WERI-Rb-1 (cell line): ENCODE measurements at regions not wholly inside any gene's neighbourhood (a gene's known extent, or its start where the extent isn't known, plus 50 kb on each side); places are given as distances from the start of the nearest gene placed in this dataset.

Experiments used
- DNase-seq: peaks from one replicate; pipeline ENCODE4 v3.0.0-alpha.2; 2020
- H3K27ac ChIP-seq: fragments of 250-450 bp; sonication (Bioruptor Pico); 2 replicates; pipeline ENCODE4 v1.5.1; 2020; ENCODE audit warnings: mild to moderate bottlenecking, moderate library complexity
- H3K27me3 ChIP-seq: fragments of 250-450 bp; sonication (Bioruptor Pico); 2 replicates; pipeline ENCODE4 v1.5.1; 2021; ENCODE audit warnings: mild to moderate bottlenecking, low read depth, moderate library complexity; ENCODE audit not compliant: insufficient read depth, severe bottlenecking
- H3K36me3 ChIP-seq: fragments of 250-450 bp; sonication (Bioruptor Pico); 2 replicates; pipeline ENCODE4 v1.5.1; 2020; ENCODE audit warnings: mild to moderate bottlenecking, moderate library complexity
- H3K4me3 ChIP-seq: 2 replicates; pipeline ENCODE4 v1.5.1; 2011; ENCODE audit warnings: low read depth, mild to moderate bottlenecking, control low read depth, low read length
- H3K9me3 ChIP-seq: fragments of 250-450 bp; sonication (Bioruptor Pico); 2 replicates; pipeline ENCODE4 v1.5.1; 2021; ENCODE audit warnings: mild to moderate bottlenecking, moderate library complexity; ENCODE audit not compliant: severe bottlenecking
- TF ChIP-seq, protein P1 (sequence below): IDR thresholded peaks from 2 replicates; pipeline ENCODE4 v1.5.1; 2011; ENCODE audit warnings: low read depth, mild to moderate bottlenecking, control low read depth, inconsistent platforms, low read length

DNA sequence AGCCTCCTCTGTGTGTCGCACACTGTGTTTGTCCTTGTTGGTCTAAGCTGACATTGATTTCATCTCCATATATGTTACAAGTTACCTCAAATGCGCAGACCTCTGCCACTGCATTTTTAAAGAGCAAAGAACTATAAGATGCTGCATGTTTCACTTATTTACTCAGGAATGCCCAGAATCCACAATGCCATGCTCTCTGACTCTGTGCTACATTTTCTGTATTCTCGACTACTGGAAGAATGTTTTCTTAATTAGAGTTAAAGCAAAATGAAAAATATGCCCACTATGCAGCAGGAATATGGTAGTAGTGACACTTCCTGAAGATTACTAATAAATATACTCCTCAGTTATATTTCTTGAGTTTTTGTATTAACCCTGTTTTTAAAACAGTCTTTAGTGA is 296.4 kb downstream of the HACE1 start:
- TF ChIP-seq, protein P1, sequence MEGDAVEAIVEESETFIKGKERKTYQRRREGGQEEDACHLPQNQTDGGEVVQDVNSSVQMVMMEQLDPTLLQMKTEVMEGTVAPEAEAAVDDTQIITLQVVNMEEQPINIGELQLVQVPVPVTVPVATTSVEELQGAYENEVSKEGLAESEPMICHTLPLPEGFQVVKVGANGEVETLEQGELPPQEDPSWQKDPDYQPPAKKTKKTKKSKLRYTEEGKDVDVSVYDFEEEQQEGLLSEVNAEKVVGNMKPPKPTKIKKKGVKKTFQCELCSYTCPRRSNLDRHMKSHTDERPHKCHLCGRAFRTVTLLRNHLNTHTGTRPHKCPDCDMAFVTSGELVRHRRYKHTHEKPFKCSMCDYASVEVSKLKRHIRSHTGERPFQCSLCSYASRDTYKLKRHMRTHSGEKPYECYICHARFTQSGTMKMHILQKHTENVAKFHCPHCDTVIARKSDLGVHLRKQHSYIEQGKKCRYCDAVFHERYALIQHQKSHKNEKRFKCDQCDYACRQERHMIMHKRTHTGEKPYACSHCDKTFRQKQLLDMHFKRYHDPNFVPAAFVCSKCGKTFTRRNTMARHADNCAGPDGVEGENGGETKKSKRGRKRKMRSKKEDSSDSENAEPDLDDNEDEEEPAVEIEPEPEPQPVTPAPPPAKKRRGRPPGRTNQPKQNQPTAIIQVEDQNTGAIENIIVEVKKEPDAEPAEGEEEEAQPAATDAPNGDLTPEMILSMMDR, result no peak
- DNase-seq, result no peak
- Histone ChIP-seq H3K27me3 (no peaks in the 10 kb centered on the region), H3K36me3 (no peaks in the 10 kb centered on the region), H3K9me3 (no peaks in the 10 kb centered on the region), H3K4me3 (no peak overlapping the region), H3K27ac (no peak overlapping the region)

DNA sequence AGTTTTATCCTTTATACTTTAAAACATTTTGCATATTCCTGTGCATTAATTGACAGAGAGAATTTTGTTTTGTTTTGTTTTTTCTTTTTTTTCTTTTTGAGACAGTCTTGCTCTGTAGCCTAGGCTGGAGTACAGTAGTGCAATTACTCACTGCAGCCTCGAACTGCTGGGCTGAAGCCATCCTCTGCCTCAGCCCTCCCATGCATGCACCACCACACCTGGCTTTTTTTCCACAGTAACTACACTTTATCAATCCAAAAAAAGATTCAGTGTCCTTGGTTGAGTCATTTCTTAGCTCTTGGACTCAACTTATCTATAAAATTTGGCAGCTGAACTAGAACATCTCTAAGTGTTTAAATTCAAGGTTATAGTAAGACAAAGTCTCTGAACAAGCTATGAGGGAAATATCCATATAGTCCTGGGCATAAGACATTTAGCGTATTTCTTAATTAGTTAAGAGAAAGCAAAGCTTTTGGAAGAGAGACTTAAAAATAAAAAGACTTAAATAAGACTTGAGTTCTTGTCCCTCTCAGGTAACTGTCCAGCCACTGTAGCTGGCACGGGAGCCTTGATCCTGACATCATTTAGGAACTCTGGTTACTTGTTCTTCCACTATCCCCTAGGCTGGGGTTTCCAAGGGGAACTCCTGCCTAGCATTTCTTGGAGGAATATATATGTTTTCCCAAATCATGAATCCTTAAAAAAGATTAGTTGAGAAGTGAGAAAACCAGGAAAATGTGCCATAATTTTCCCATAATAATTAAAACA is 300.1 kb downstream of the HACE1 start:
- Histone ChIP-seq H3K27ac (no peak overlapping the region), H3K36me3 (no peaks in the 10 kb centered on the region), H3K9me3 (no peaks in the 10 kb centered on the region), H3K4me3 (no peak overlapping the region), H3K27me3 (no peaks in the 10 kb centered on the region)
- TF ChIP-seq, protein P1, result no peak
- DNase-seq, result no peak

DNA sequence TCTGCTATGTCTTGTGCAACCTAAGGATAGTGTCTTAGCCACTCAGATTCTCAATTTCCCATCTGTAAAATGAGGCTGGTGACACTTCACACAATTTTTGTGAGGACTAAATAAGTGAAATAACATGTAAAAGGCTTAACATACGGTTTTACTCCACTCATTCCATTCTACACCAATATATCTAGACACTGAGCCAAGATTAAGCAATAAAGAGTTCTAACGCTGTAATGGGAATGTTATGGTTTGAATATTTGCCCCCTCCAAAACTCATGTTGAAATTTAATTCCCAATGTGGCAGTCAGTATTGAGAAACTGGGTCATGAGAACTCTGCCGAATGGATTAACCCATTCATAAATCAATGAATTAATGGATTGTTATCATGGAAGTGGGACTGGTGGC is 301.0 kb downstream of the HACE1 start:
- Histone ChIP-seq H3K27ac (no peak overlapping the region), H3K4me3 (no peak overlapping the region), H3K9me3 (no peaks in the 10 kb centered on the region), H3K27me3 (no peaks in the 10 kb centered on the region), H3K36me3 (no peaks in the 10 kb centered on the region)
- TF ChIP-seq, protein P1, result no peak
- DNase-seq, result no peak

DNA sequence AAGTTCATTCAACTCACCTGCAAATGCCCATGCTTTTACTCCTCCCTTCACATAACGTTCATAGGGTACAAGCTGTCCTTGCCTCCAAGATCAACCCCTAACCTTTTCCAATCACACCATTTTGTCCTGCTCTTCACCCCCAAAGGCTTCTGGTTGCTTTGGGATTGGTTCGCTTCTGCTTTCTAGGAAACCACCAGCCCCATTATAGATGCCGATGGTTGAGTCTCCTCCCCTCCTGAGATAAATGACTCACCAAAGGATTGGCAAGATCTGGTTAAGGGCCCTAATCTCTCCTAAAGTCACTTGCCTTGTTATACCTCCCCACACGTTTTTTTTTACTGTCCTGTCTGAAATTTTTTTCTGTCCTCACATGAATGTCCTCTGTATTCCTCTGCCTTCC is 311.4 kb downstream of the HACE1 start:
- Histone ChIP-seq H3K27ac (no peak overlapping the region), H3K27me3 (no peaks in the 10 kb centered on the region), H3K9me3 (no peaks in the 10 kb centered on the region), H3K36me3 (no peaks in the 10 kb centered on the region), H3K4me3 (no peak overlapping the region)
- TF ChIP-seq, protein P1, result no peak
- no peak for DNase-seq

DNA sequence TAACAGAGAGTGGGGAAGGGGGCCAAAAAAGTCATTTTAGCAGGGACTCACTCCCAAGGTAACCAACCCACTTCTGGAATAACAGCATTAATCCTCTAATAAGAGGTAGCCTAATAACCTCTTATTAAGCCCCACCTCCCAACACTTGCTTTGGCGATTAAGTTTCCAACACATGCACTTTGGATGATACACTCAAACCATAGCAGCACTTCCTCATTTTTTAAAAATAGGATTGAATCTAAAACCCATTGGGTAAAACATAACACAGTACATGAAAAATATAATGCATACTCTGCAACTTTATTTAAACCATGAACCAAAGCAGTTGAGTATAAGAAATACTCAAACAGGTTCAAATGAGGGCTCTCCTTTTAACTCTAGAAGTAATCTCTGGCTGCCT is 318.3 kb downstream of the HACE1 start:
- Histone ChIP-seq H3K27ac (no peak overlapping the region), H3K36me3 (no peaks in the 10 kb centered on the region), H3K27me3 (no peaks in the 10 kb centered on the region), H3K9me3 (no peaks in the 10 kb centered on the region), H3K4me3 (no peak overlapping the region)
- TF ChIP-seq, protein P1, result no peak
- DNase-seq, result no peak

DNA sequence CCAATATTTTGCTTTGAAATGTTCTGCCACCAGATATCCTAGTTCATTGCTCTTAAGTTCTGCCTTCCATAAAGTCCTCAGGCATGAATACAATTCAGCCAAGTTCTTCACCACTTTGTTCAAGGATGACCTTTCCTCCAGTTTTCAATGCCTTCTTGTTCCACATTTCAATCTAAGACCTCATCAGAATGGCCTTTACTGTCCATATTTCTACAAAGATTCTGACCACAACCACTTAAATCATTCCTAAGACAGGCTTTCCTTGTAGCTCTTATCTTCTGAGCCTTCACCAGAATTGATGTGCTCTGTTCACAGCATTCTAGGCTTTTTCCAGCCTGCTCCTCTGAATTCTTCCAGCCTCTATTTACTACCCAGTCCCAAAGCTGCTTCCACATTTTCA is 319.0 kb downstream of the HACE1 start:
- TF ChIP-seq, protein P1, result no peak
- H3K9me3 ChIP-seq, result no peaks in the 10 kb centered on the region
- no peaks in the 10 kb centered on the region for H3K36me3 ChIP-seq
- no peak overlapping the region for H3K27ac ChIP-seq
- no peaks in the 10 kb centered on the region for H3K27me3 ChIP-seq
- no peak for DNase-seq
- H3K4me3 ChIP-seq, result no peak overlapping the region
